ENCODE measurements at regions not wholly inside any gene's neighbourhood (a gene's known extent, or its start where the extent isn't known, plus 50 kb on each side); places are given as distances from the start of the nearest gene placed in this dataset.
"Not testable (repeated sequence)": the region's sequence is repeated elsewhere in the genome, so short reads cannot be mapped to it uniquely, and the experiment has no call there.

- not testable (repeated sequence) for DNase-seq; H3K27ac ChIP-seq (ENCODE audit: low read depth, low read length); H3K9me3 ChIP-seq (ENCODE audit: control insufficient read depth, low read length); H3K4me1 ChIP-seq (ENCODE audit: control insufficient read depth, insufficient read depth, low read length); H3K27me3 ChIP-seq (ENCODE audit: control insufficient read depth, insufficient read depth, low read length, poor library complexity, severe bottlenecking); H3K9me3 Mint-ChIP-seq; H3K36me3 Mint-ChIP-seq (ENCODE audit: low read depth); H3K36me3 ChIP-seq (ENCODE audit: control insufficient read depth, insufficient read depth, low read length); H3K27me3 Mint-ChIP-seq (ENCODE audit: insufficient read depth); H3K4me3 Mint-ChIP-seq; H3K4me1 Mint-ChIP-seq; H3K9ac ChIP-seq (ENCODE audit: extremely low read depth, low read length, poor library complexity, severe bottlenecking); H3K27ac Mint-ChIP-seq; H3K4me3 ChIP-seq (ENCODE audit: low read length)
- WGBS, 2 experiments (ENCODE audit: insufficient coverage in 1 of 2, insufficient read length in 1 of 2): 100% methylated on average over 3 of the region's 3 CpGs; no CpG with 5 or more reads in 1 of the 2 experiments
Observed at GRCh38 chr2:111432423-111432822, 311.7 kb downstream of the BCL2L11 start.

- H3K27me3 Mint-ChIP-seq (ENCODE audit: insufficient read depth); H3K9ac ChIP-seq (ENCODE audit: extremely low read depth, low read length, poor library complexity, severe bottlenecking); H3K4me1 Mint-ChIP-seq; H3K4me1 ChIP-seq (ENCODE audit: control insufficient read depth, insufficient read depth, low read length); H3K4me3 ChIP-seq (ENCODE audit: low read length); DNase-seq; H3K4me3 Mint-ChIP-seq; H3K9me3 Mint-ChIP-seq; H3K36me3 Mint-ChIP-seq (ENCODE audit: low read depth); H3K36me3 ChIP-seq (ENCODE audit: control insufficient read depth, insufficient read depth, low read length); H3K27ac ChIP-seq (ENCODE audit: low read depth, low read length); H3K27ac Mint-ChIP-seq; H3K9me3 ChIP-seq (ENCODE audit: control insufficient read depth, low read length); H3K27me3 ChIP-seq (ENCODE audit: control insufficient read depth, insufficient read depth, low read length, poor library complexity, severe bottlenecking): not testable (repeated sequence)
- WGBS, 2 experiments (ENCODE audit: insufficient coverage in 1 of 2, insufficient read length in 1 of 2): 93% methylated on average over 3 of the region's 9 CpGs; no CpG with 5 or more reads in 1 of the 2 experiments
Observed at GRCh38 chr2:111432916-111433499, 312.3 kb downstream of the BCL2L11 start.

GRCh38 chr2:111433892-111434607 lies 313.3 kb downstream of the BCL2L11 start:
- DNase-seq; H3K27me3 ChIP-seq (ENCODE audit: control insufficient read depth, insufficient read depth, low read length, poor library complexity, severe bottlenecking); H3K4me3 ChIP-seq (ENCODE audit: low read length); H3K36me3 Mint-ChIP-seq (ENCODE audit: low read depth); H3K4me1 ChIP-seq (ENCODE audit: control insufficient read depth, insufficient read depth, low read length); H3K9me3 ChIP-seq (ENCODE audit: control insufficient read depth, low read length); H3K4me3 Mint-ChIP-seq; H3K27ac Mint-ChIP-seq; H3K27me3 Mint-ChIP-seq (ENCODE audit: insufficient read depth); H3K9ac ChIP-seq (ENCODE audit: extremely low read depth, low read length, poor library complexity, severe bottlenecking); H3K27ac ChIP-seq (ENCODE audit: low read depth, low read length); H3K36me3 ChIP-seq (ENCODE audit: control insufficient read depth, insufficient read depth, low read length); H3K4me1 Mint-ChIP-seq; H3K9me3 Mint-ChIP-seq: not testable (repeated sequence)
- 88% methylated on average over 4 of the region's 5 CpGs; no CpG with 5 or more reads in 1 of the 2 experiments for WGBS, 2 experiments (ENCODE audit: insufficient coverage in 1 of 2, insufficient read length in 1 of 2)

- H3K9me3 ChIP-seq (ENCODE audit: control insufficient read depth, low read length); H3K9ac ChIP-seq (ENCODE audit: extremely low read depth, low read length, poor library complexity, severe bottlenecking); H3K4me3 ChIP-seq (ENCODE audit: low read length); H3K27me3 Mint-ChIP-seq (ENCODE audit: insufficient read depth); H3K9me3 Mint-ChIP-seq; H3K4me1 Mint-ChIP-seq; H3K27ac Mint-ChIP-seq; H3K4me3 Mint-ChIP-seq; H3K36me3 Mint-ChIP-seq (ENCODE audit: low read depth); H3K4me1 ChIP-seq (ENCODE audit: control insufficient read depth, insufficient read depth, low read length); H3K27ac ChIP-seq (ENCODE audit: low read depth, low read length); DNase-seq; H3K27me3 ChIP-seq (ENCODE audit: control insufficient read depth, insufficient read depth, low read length, poor library complexity, severe bottlenecking); H3K36me3 ChIP-seq (ENCODE audit: control insufficient read depth, insufficient read depth, low read length): not testable (repeated sequence)
- WGBS, 2 experiments (ENCODE audit: insufficient coverage in 1 of 2, insufficient read length in 1 of 2): 76% methylated on average over 2 of the region's 4 CpGs; no CpG with 5 or more reads in 1 of the 2 experiments
Observed at GRCh38 chr2:111434608-111434939, 313.9 kb downstream of the BCL2L11 start.

GRCh38 chr2:111435553-111436310 lies 315.0 kb downstream of the BCL2L11 start:
- H3K9ac ChIP-seq (ENCODE audit: extremely low read depth, low read length, poor library complexity, severe bottlenecking); H3K4me3 Mint-ChIP-seq; H3K9me3 ChIP-seq (ENCODE audit: control insufficient read depth, low read length); H3K27ac Mint-ChIP-seq; H3K36me3 Mint-ChIP-seq (ENCODE audit: low read depth); H3K36me3 ChIP-seq (ENCODE audit: control insufficient read depth, insufficient read depth, low read length); H3K4me3 ChIP-seq (ENCODE audit: low read length); H3K27me3 Mint-ChIP-seq (ENCODE audit: insufficient read depth); H3K27me3 ChIP-seq (ENCODE audit: control insufficient read depth, insufficient read depth, low read length, poor library complexity, severe bottlenecking); H3K9me3 Mint-ChIP-seq; H3K4me1 Mint-ChIP-seq; H3K4me1 ChIP-seq (ENCODE audit: control insufficient read depth, insufficient read depth, low read length); DNase-seq; H3K27ac ChIP-seq (ENCODE audit: low read depth, low read length): not testable (repeated sequence)
- 82% methylated on average over 3 of the region's 11 CpGs; no CpG with 5 or more reads in 1 of the 2 experiments for WGBS, 2 experiments (ENCODE audit: insufficient coverage in 1 of 2, insufficient read length in 1 of 2)

GRCh38 chr2:111436411-111436810 lies 315.7 kb downstream of the BCL2L11 start:
- not testable (repeated sequence) for H3K4me3 Mint-ChIP-seq; H3K27ac Mint-ChIP-seq; DNase-seq; H3K27me3 ChIP-seq (ENCODE audit: control insufficient read depth, insufficient read depth, low read length, poor library complexity, severe bottlenecking); H3K4me1 Mint-ChIP-seq; H3K9me3 Mint-ChIP-seq; H3K4me3 ChIP-seq (ENCODE audit: low read length); H3K36me3 ChIP-seq (ENCODE audit: control insufficient read depth, insufficient read depth, low read length); H3K36me3 Mint-ChIP-seq (ENCODE audit: low read depth); H3K4me1 ChIP-seq (ENCODE audit: control insufficient read depth, insufficient read depth, low read length); H3K27me3 Mint-ChIP-seq (ENCODE audit: insufficient read depth); H3K27ac ChIP-seq (ENCODE audit: low read depth, low read length); H3K9me3 ChIP-seq (ENCODE audit: control insufficient read depth, low read length); H3K9ac ChIP-seq (ENCODE audit: extremely low read depth, low read length, poor library complexity, severe bottlenecking)
- no CpG with 5 or more reads among the region's 5 CpGs for WGBS, 2 experiments (ENCODE audit: insufficient coverage in 1 of 2, insufficient read length in 1 of 2)
